Erythroblast (primary cell): ENCODE measurements at regions not wholly inside any gene's neighbourhood (a gene's known extent, or its start where the extent isn't known, plus 50 kb on each side); places are given as distances from the start of the nearest gene placed in this dataset.
"Not testable (repeated sequence)": the region's sequence is repeated elsewhere in the genome, so short reads cannot be mapped to it uniquely, and the experiment has no call there.

Experiments
- DNase-seq, 2 experiments: peaks; one replicate each; lab custom pipeline; 2025; lab: John Stamatoyannopoulos, UW
- GATA1 ChIP-seq: IDR thresholded peaks from 2 replicates; pipeline ENCODE4 v1.6.1; 2011; ENCODE audit warnings: low read depth, mild to moderate bottlenecking, control low read depth, low read length, moderate library complexity
- POLR2A ChIP-seq: IDR thresholded peaks from 2 replicates; pipeline ENCODE4 v1.6.1; 2011; ENCODE audit warnings: mild to moderate bottlenecking, low read length

- TF ChIP-seq GATA1 (no peak), POLR2A (no peak)
- DNase-seq: no peak
These were observed 270.7 kb downstream of the SOX4 start for GRCh38 chr6:21864206-21864605.

- TF ChIP-seq GATA1: no peak
- no peak for TF ChIP-seq POLR2A
- no peak for DNase-seq
These were observed 274.7 kb downstream of the SOX4 start for GRCh38 chr6:21868226-21868625.

GRCh38 chr6:21869085-21869771 lies 275.7 kb downstream of the SOX4 start:
- TF ChIP-seq GATA1 (no peak), POLR2A (no peak)
- no peak for DNase-seq

DNA sequence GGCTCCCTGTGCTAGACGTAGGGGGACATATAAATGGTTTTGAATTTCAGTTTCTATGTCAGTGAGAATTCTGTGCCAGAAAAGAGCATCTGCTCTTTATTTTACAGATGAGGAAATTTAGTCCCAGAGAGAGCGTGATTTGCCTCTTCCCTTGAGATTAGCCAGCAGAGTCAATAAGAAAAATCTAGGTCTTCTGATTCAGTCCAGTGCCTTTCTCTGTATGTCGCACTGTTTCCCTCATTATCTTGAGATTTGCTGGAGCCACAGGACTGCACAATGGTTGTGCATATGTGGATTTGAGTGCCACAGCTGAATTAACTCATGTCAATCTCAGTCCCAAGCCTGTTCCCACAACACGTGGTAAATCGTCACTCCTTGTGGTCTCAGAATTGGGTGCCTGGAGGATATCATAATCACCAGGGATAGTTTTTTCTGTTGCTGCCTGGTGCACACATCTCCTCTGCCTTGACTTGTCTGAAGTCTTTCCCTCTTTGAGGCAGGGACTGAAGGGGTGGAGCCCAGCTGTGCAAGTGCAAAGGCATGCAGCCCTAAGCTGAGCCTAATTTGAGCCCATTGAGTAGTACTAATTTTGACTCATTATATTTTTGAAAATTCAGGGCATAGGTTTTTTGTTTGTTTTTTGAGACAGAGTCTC lies 276.7 kb downstream of the SOX4 start:
- TF ChIP-seq POLR2A (no peak), GATA1 (no peak)
- DNase-seq: no peak

- TF ChIP-seq POLR2A: no peak
- DNase-seq: no peak
These were observed 278.3 kb downstream of the SOX4 start for GRCh38 chr6:21871831-21872230.

DNA sequence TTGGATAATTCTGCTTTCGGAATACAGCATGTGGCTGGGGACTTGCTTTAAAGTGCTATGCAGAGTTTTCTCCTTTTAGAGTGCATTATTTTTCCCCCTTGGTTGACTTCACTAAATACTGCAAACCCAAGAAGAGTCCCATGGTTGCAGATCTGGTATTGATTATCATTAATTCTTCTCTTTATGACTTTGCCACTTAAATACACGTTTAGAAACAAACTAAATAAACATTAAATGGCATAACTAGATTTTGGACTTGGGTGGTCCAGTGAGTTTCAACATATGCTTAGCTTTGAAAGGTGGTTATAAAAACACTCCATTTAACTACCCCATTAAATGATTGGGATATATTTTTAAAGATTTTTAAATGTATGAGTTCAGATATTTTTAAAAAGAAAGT lies 279.2 kb downstream of the SOX4 start:
- no peak for TF ChIP-seq GATA1
- no peak for TF ChIP-seq POLR2A
- DNase-seq: no peak

GRCh38 chr6:21873562-21873961 lies 280.0 kb downstream of the SOX4 start:
- DNase-seq: no peak
- TF ChIP-seq GATA1 (no peak), POLR2A (no peak)

- TF ChIP-seq GATA1: no peak
- no peak for DNase-seq
These were observed 280.8 kb downstream of the SOX4 start for GRCh38 chr6:21874372-21874771.

DNA sequence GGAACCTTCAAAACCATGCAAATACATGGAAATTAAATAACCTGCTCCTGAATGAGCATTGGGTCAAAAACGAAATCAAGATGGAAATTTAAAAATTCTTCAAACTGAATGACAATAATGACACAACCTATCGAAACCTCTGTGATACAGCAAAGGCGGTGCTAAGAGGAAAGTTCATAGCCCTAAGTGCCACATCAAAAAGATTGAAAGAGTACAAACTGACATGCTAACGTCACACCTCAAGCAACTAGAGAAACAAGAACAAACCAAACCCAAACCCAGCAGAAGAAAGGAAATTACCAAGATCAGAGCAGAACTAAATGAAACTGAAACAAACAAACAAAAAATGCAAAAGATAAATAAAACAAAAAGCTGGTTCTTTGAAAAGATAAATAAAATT lies 283.5 kb downstream of the SOX4 start:
- DNase-seq: not testable (repeated sequence)

- DNase-seq: not testable (repeated sequence)
These were observed 286.7 kb downstream of the SOX4 start for GRCh38 chr6:21880249-21880648.

- no peak for DNase-seq
- TF ChIP-seq GATA1: no peak
- no peak for TF ChIP-seq POLR2A
These were observed 288.5 kb downstream of the SOX4 start for GRCh38 chr6:21881969-21882465.

DNA sequence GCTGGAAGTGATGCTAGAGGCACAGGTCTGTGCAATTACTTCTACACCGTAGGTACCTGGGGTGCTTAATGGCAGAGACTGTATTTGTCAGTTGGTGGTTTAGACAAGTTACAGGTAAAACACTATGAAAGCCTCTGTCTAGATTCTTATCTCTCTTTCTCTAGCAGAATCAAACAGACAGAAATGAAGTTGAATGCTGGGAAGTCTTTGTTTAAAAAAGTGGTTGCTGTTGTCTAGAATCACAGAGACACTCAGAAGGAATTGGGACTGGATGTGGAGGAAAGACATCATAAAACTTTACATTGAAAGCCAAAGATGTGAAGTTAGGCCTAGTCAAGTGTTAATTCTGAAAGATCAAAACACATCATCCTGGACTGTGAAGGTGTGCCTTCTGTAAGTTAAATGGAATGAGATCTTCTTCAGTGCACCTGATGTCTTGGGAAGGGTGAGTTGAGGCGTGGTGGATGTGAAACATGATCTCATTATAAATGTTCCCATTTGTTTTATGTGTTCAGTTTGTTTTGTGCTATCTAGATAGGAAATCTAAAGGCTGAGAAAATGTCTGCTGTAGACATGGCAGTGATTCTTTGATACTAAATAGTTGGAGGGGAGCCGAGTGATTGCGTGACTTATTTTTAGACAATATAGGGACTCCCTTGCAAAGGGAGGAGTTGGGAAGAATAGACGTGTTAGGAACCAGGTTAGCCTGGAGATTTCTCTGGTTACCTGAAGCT lies 290.2 kb downstream of the SOX4 start:
- TF ChIP-seq GATA1 (no peak), POLR2A (no peak)
- DNase-seq: no peak

- DNase-seq: no peak
- TF ChIP-seq GATA1 (no peak), POLR2A (no peak)
These were observed 291.6 kb downstream of the SOX4 start for GRCh38 chr6:21885111-21885510.

GRCh38 chr6:21885532-21886114 lies 292.1 kb downstream of the SOX4 start:
- DNase-seq: no peak
- TF ChIP-seq GATA1 (no peak), POLR2A (no peak)
